ENCODE measurements at regions not wholly inside any gene's neighbourhood (a gene's known extent, or its start where the extent isn't known, plus 50 kb on each side); places are given as distances from the start of the nearest gene placed in this dataset.

GRCh38 chr3:177357352-177358090, 160.2 kb upstream of the TBL1XR1 start:
- H3F3A ChIP-seq (ENCODE audit: low read length, unreplicated experiment): peaks cover 8% of the 10 kb centered on the region
- no TSS peak for BruUV-seq (replicated peaks)
- H3K4me3 ChIP-seq (ENCODE audit: low read length): peak overlapping the region; percentile 60
- no peaks in the 10 kb centered on the region for H3K9me3 ChIP-seq (ENCODE audit: low read length)
- H3K27me3 ChIP-seq (ENCODE audit: low read length): no peaks in the 10 kb centered on the region
- peak overlapping the region; percentile 82 for H3K9ac ChIP-seq (ENCODE audit: low read length)
- H3K9me2 ChIP-seq (replicated peaks; ENCODE audit: low read length): no peaks in the 10 kb centered on the region
- no peaks in the 10 kb centered on the region for H4K20me1 ChIP-seq (ENCODE audit: low read length)
- ATAC-seq: peak; percentile 49
- H3K79me2 ChIP-seq (ENCODE audit: low read length): no peaks in the 10 kb centered on the region
- intact Hi-C loops (cut with micrococcal nuclease): loop anchor here (1.0 to 5.0 kb wide), 7 partner anchors 51 to 1027 kb away; no protein-coding TSS in a partner anchor
- peak; percentile 73 for DNase-seq
- peak overlapping the region; percentile 95 for H3K27ac ChIP-seq (ENCODE audit: low read length)
- TF ChIP-seq EZH2 (IDR thresholded peaks at IDR 0.05; ENCODE audit: low read length, unreplicated experiment): no peak
- TF ChIP-seq EZH2phosphoT487 (IDR thresholded peaks at IDR 0.05; ENCODE audit: borderline replicate concordance, low read length): no peak
- no peak for TF ChIP-seq CTCF (conservative IDR thresholded peaks at IDR 0.05; ENCODE audit: low read depth, low read length)
- H3K36me3 ChIP-seq (ENCODE audit: low read depth, low read length): no peaks in the 10 kb centered on the region
- POLR2A ChIA-PET (ENCODE audit: unreplicated experiment): interaction anchor here (0.7 kb wide), 2 partner anchors 37 to 58 kb away, joined by 3 to 7 read pairs; no protein-coding TSS in a partner anchor
- H3K4me1 ChIP-seq (ENCODE audit: insufficient read depth, low read length): peaks cover 45% of the 10 kb centered on the region
- peak overlapping the region; percentile 84 for H3K4me2 ChIP-seq (ENCODE audit: low read length)
- peak overlapping the region; percentile 72 for H2AFZ ChIP-seq (ENCODE audit: low read length)
- CTCF ChIA-PET: interaction anchor here (0.6 to 0.7 kb wide), 2 partner anchors 428 to 971 kb away, joined by 3 to 4 read pairs; no protein-coding TSS in a partner anchor

GRCh38 chr3:177358091-177358976, 161.1 kb upstream of the TBL1XR1 start:
- TSS peak; percentile 90 for BruUV-seq (replicated peaks)
- no peaks in the 10 kb centered on the region for H3K9me3 ChIP-seq (ENCODE audit: low read length)

More at GRCh38 chr3:177358091-177358976, 161.1 kb upstream of the TBL1XR1 start:
- intact Hi-C loops (cut with micrococcal nuclease): loop anchor here (1.0 to 5.0 kb wide), 6 partner anchors 52 to 1026 kb away; no protein-coding TSS in a partner anchor
- Histone ChIP-seq H4K20me1 (ENCODE audit: low read length) (no peaks in the 10 kb centered on the region), H3K9ac (ENCODE audit: low read length) (peak overlapping the region; percentile 82), H3K36me3 (ENCODE audit: low read depth, low read length) (no peaks in the 10 kb centered on the region), H3K4me3 (ENCODE audit: low read length) (peak overlapping the region; percentile 60), H2AFZ (ENCODE audit: low read length) (peak overlapping the region; percentile 72), H3K27me3 (ENCODE audit: low read length) (no peaks in the 10 kb centered on the region), H3K79me2 (ENCODE audit: low read length) (no peaks in the 10 kb centered on the region), H3F3A (ENCODE audit: low read length, unreplicated experiment) (peaks cover 8% of the 10 kb centered on the region), H3K9me2 (replicated peaks; ENCODE audit: low read length) (no peaks in the 10 kb centered on the region), H3K27ac (ENCODE audit: low read length) (peak overlapping the region; percentile 95), H3K4me2 (ENCODE audit: low read length) (peak overlapping the region; percentile 84), H3K4me1 (ENCODE audit: insufficient read depth, low read length) (peaks cover 45% of the 10 kb centered on the region)
- ChIA-PET POLR2A (ENCODE audit: unreplicated experiment) (interaction anchor here (0.7 kb wide), 1 partner anchor 38 kb away, joined by 3 read pairs; no protein-coding TSS in a partner anchor), CTCF (interaction anchor here (0.6 kb wide), 1 partner anchor 465 kb away, joined by 4 read pairs; no protein-coding TSS in a partner anchor)
- ATAC-seq (peak; percentile 61), DNase-seq (peak; percentile 96)
- TF ChIP-seq CTCF (conservative IDR thresholded peaks at IDR 0.05; ENCODE audit: low read depth, low read length) (no peak), EZH2 (IDR thresholded peaks at IDR 0.05; ENCODE audit: low read length, unreplicated experiment) (no peak), EZH2phosphoT487 (IDR thresholded peaks at IDR 0.05; ENCODE audit: borderline replicate concordance, low read length) (no peak)

Data from PC-3 (cell line).